OCI-LY7 (cell line): ENCODE measurements at regions not wholly inside any gene's neighbourhood (a gene's known extent, or its start where the extent isn't known, plus 50 kb on each side); places are given as distances from the start of the nearest gene placed in this dataset.
"Not testable (repeated sequence)": the region's sequence is repeated elsewhere in the genome, so short reads cannot be mapped to it uniquely, and the experiment has no call there.

Source experiments
- BruUV-seq: library from RNA; stranded (reverse); fragments of 400-500 nt; replicated peaks from 2 replicates; lab custom pipeline; 2021; lab: Mats Ljungman, UMichigan
- CTCF ChIA-PET: fragments of 300-600 bp; sonication (Branson Sonifier 250); formaldehyde crosslinking; loops from one replicate; lab custom pipeline; 2022; ENCODE audit warnings: antibody characterized with exemption; ENCODE audit not compliant: unreplicated experiment; lab: Charles Lee
- POLR2A ChIA-PET: fragments of 300-600 bp; sonication (Branson Sonifier 250); formaldehyde crosslinking; loops from one replicate; lab custom pipeline; 2022; ENCODE audit warnings: antibody characterized with exemption; lab: Charles Lee
- DNase-seq: peaks from one replicate; pipeline ENCODE4 v3.0.0-alpha.2; 2015; ENCODE audit warnings: low spot score
- H2AFZ ChIP-seq: fragments of 200-600 bp; sonication (generic), shearing (Covaris generic); 2 replicates; pipeline ENCODE4 v1.6.1; 2014; ENCODE audit warnings: mild to moderate bottlenecking, antibody characterized with exemption, low read length, moderate library complexity
- H3K27ac ChIP-seq: fragments of 200-600 bp; sonication (generic); 2 replicates; pipeline ENCODE4 v1.5.1; 2014; ENCODE audit warnings: mixed run types, low read depth, mild to moderate bottlenecking, moderate library complexity, low read length, inconsistent platforms; ENCODE audit not compliant: poor library complexity, severe bottlenecking
- H3K36me3 ChIP-seq: fragments of 200-600 bp; sonication (generic); 2 replicates; pipeline ENCODE4 v1.6.1; 2014; ENCODE audit warnings: mild to moderate bottlenecking, antibody characterized with exemption, low read length, moderate library complexity, mixed read lengths; ENCODE audit not compliant: insufficient read depth
- H3K4me1 ChIP-seq: fragments of 200-600 bp; sonication (generic); 2 replicates; pipeline ENCODE4 v1.5.1; 2014; ENCODE audit warnings: mild to moderate bottlenecking, low read length; ENCODE audit not compliant: insufficient read depth, poor library complexity, severe bottlenecking
- H3K4me2 ChIP-seq: fragments of 200-600 bp; sonication (generic); 2 replicates; pipeline ENCODE4 v1.6.1; 2014; ENCODE audit warnings: mild to moderate bottlenecking, low read length
- H3K4me3 ChIP-seq: fragments of 200-600 bp; sonication (generic); 2 replicates; pipeline ENCODE4 v1.5.1; 2014; ENCODE audit warnings: mild to moderate bottlenecking, low read depth, low read length; ENCODE audit not compliant: poor library complexity, severe bottlenecking
- H3K79me2 ChIP-seq: fragments of 200-600 bp; sonication (generic); 2 replicates; pipeline ENCODE4 v1.6.1; 2016; ENCODE audit warnings: low read depth, mild to moderate bottlenecking, low read length, moderate library complexity, mixed read lengths; ENCODE audit not compliant: insufficient read depth
- H3K9me2 ChIP-seq: fragments of 200-600 bp; sonication (generic); 2 replicates; pipeline ENCODE4 v1.6.1; 2016; ENCODE audit warnings: mild to moderate bottlenecking, low read length, mixed read lengths; ENCODE audit not compliant: insufficient read depth
- H3K9me3 ChIP-seq: fragments of 200-600 bp; sonication (generic); 2 replicates; pipeline ENCODE4 v1.6.1; 2014; ENCODE audit warnings: mild to moderate bottlenecking, mixed run types, low read length, mixed read lengths
- H4K20me1 ChIP-seq: fragments of 200-600 bp; sonication (generic); 2 replicates; pipeline ENCODE4 v1.6.1; 2014; ENCODE audit warnings: mild to moderate bottlenecking, antibody characterized with exemption, low read length, moderate library complexity, mixed read lengths; ENCODE audit not compliant: insufficient read depth
- CTCF ChIP-seq: fragments of 200-600 bp; sonication (generic); conservative IDR thresholded peaks from 2 replicates; pipeline ENCODE4 v1.5.1; 2014; ENCODE audit warnings: mild to moderate bottlenecking, antibody characterized with exemption, low read length, moderate library complexity, mixed read lengths
- EZH2phosphoT487 ChIP-seq: fragments of 200-600 bp; sonication (generic); IDR thresholded peaks from 2 replicates; pipeline ENCODE4 v1.6.1; 2018; ENCODE audit warnings: low read depth, borderline replicate concordance, mild to moderate bottlenecking, mixed run types, antibody characterized with exemption, low read length, moderate library complexity, mixed read lengths
- intact Hi-C: fragments of 100-400 bp; cut with micrococcal nuclease; formaldehyde crosslinking; loops from one replicate; pipeline ENCODE4 v1.10.0; 2022; ENCODE audit not compliant: unreplicated experiment

- DNase-seq = no peak
- BruUV-seq = no TSS peak
- ChIA-PET CTCF (no interaction called here), POLR2A (interaction anchor here (0.6 kb wide), 1 partner anchor 143 kb away, joined by 3 read pairs; no protein-coding TSS in a partner anchor)
- Histone ChIP-seq H3K4me2 (no peak overlapping the region), H3K9me3 (no peaks in the 10 kb centered on the region), H3K4me3 (no peak overlapping the region), H3K9me2 (no peaks in the 10 kb centered on the region), H2AFZ (no peak overlapping the region), H3K79me2 (no peaks in the 10 kb centered on the region), H3K4me1 (no peaks in the 10 kb centered on the region), H3K27ac (no peak overlapping the region), H3K36me3 (no peaks in the 10 kb centered on the region), H4K20me1 (no peaks in the 10 kb centered on the region)
- intact Hi-C loops = no loop called here
- TF ChIP-seq CTCF = no peak
- TF ChIP-seq EZH2phosphoT487 = no peak
Observed at GRCh38 chr1:184820218-184820750, 65.6 kb upstream of the EDEM3 start.

- Histone ChIP-seq H3K79me2 (no peaks in the 10 kb centered on the region), H3K9me2 (no peaks in the 10 kb centered on the region), H2AFZ (no peak overlapping the region), H4K20me1 (no peaks in the 10 kb centered on the region), H3K4me1 (no peaks in the 10 kb centered on the region), H3K36me3 (no peaks in the 10 kb centered on the region), H3K9me3 (peaks cover 4% of the 10 kb centered on the region), H3K27ac (no peak overlapping the region), H3K4me3 (no peak overlapping the region), H3K4me2 (no peak overlapping the region)
- CTCF ChIA-PET = no interaction called here
- BruUV-seq = no TSS peak
- no peak for DNase-seq
- TF ChIP-seq CTCF (no peak), EZH2phosphoT487 (no peak)
- intact Hi-C loops = no loop called here
- POLR2A ChIA-PET = interaction anchor here (0.5 to 0.8 kb wide), 2 partner anchors 27 to 1026 kb away, joined by 3 read pairs; no protein-coding TSS in a partner anchor
Observed at GRCh38 chr1:184818646-184819045, 64.0 kb upstream of the EDEM3 start.

GRCh38 chr1:184817003-184817402 lies 62.3 kb upstream of the EDEM3 start:
- H3K79me2 ChIP-seq, H3K36me3 ChIP-seq, CTCF ChIA-PET, H3K4me2 ChIP-seq, H3K4me3 ChIP-seq, H4K20me1 ChIP-seq, H2AFZ ChIP-seq, H3K4me1 ChIP-seq, DNase-seq, intact Hi-C loops, H3K27ac ChIP-seq, BruUV-seq, H3K9me2 ChIP-seq: not testable (repeated sequence)
- H3K9me3 ChIP-seq = peaks cover 13% of the 10 kb centered on the region
- POLR2A ChIA-PET = interaction anchor here (1.5 kb wide), 1 partner anchor 47 kb away, joined by 3 read pairs; no protein-coding TSS in a partner anchor
